NCI-H128 (cell line): ENCODE measurements at regions not wholly inside any gene's neighbourhood (a gene's known extent, or its start where the extent isn't known, plus 50 kb on each side); places are given as distances from the start of the nearest gene placed in this dataset.

Experiments
- DNase-seq: peaks from one replicate; lab custom pipeline; 2025; ENCODE audit not compliant: unreplicated experiment; lab: John Stamatoyannopoulos, UW

DNA sequence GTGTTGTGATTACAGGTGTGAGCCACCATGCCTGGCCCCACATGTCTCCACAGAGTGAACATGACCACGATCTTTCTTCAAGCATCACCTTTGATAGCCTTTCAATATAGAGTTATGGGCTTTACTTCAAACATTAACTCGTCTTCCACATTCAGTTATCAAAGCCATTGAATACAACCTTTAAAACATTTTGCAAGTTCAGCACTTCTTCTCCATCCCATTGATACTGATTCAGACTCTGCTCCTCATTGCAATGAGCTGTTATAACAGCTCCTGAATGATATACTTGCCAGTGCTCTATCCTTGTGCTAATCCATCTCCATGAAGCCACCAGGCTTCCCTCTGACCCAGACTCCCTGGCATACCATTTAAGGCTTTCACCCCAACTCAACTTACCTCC is 223.5 kb upstream of the EEA1 start:
- DNase-seq, result no peak

DNA sequence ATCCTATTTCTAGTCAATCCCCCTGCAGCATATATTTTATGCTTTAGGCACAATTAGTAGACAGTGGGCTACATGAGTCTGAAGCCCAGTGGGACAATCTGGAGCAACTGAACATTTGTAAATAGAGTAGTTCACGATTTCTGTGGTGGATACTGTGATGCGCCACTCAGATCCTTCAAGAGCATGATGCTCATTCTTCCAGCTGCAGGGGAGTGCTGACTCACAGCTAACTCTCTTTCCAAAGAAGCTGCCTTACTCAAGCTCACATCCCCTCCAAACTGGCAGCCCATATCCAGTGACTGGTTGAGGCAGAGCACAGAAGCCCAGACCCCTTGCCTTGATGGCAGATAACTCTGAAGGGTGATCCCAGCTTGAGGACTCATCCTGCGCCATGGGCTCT is 224.2 kb upstream of the EEA1 start:
- DNase-seq, result no peak

DNA sequence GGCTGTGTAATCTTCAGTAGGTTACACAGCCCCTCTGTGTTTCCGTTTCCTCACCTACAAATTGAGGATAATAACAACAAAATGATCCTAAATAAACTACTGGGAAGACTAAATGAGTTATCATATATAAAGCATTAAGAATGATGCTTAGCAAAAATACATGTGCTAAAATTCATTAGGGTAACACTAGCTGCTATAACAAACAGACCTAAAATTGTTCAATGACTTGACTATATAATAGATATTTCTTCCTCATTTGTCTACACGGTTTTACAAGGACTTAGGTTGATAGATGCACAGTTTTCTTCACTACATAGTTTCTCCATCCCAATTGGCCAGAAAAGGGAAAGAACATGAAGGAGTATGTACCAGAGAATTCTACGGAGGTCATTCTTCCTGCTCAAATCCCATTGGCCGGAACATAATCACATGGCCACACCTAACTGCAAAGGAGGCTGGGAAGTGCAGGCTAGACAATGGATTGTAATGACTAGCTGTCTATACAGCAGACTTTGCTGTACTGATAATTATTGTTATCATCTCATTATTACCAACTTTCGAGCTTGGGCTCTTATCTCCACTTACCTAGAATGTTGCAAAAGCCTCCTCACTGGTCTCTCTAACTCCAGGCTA is 223.5 kb upstream of the NUDT4 start:
- DNase-seq, result no peak

DNA sequence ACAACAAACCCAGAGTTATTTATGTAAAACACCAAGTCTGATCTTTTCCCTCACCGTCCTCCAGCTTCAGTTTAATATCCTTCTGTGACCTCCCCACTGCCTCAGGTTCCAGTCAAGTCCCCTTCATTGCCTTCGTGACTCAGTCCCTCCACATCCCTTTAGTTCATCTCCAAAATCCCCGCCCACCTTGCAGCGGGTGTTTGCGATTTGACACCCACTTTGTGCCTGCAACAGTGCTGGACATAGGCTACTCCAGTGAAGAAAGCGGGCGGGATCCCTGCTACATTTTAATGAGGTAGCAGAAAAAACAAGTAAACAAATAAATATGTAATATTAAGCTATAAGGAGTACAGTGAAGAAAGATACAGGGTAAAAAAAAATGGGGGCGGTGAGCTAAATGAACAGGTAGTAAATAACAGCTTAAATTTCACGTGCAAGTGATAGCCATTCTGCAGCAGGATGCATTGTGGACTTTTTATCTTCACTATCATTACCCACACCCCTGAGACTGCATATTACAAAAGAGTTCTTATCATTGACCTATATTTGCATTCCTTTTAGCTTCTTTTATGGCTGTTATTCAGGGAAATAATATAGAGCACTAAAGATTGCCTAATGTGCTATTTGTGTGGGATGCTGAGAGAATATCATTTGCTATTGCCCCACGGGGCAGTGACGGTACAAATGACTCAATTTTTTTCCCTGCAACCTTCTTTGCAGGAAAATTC is 222.8 kb upstream of the NUDT4 start:
- no peak for DNase-seq

DNA sequence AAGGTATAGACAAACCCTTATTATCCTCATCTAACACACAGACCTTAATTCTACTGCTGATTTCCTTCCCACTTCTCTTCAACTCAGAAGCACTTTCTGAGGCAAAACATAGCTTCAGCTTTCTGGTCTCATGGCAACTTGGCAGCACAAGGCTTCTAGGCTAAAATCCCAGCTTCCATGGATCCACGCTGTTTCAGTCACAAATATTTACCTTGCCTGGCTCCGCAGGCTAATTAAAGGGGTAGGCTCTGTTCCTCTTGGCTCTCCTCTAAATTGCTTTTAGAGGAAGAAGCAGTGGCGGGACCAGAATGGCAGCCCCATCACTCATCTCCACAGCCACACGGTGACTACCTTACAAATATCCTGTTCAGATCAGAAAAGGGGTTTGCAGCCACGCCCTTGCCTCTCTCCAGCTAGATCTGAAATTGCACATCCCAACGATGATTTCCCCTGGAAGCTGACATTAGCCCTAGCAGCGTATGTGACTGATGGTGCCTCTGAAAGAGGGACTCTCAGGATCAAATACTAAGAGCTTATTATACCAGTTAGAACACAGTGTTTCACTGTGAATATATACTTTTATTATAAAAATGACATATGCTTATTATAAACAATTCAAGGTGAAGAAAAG is 221.5 kb upstream of the NUDT4 start:
- DNase-seq, result peak; percentile 23

DNA sequence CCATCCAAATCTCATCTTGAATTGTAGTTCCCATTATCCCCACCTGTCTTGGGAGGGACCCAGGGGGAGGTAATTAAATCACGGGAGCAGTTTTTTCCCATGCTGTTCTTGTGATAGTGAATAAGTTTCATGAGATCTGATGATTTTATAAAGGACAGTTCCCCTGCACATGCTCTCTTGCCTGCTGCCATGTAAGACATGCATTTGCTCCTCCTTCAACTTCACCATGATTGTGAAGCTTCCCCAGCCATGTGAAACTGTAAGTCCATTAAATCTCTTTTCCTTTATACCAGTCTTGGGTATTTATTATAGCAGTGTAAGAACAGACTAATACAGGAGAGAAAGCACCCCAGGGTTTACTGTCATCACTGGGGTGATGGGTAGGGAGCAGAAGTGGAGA is 220.4 kb upstream of the NUDT4 start:
- DNase-seq, result no peak

DNA sequence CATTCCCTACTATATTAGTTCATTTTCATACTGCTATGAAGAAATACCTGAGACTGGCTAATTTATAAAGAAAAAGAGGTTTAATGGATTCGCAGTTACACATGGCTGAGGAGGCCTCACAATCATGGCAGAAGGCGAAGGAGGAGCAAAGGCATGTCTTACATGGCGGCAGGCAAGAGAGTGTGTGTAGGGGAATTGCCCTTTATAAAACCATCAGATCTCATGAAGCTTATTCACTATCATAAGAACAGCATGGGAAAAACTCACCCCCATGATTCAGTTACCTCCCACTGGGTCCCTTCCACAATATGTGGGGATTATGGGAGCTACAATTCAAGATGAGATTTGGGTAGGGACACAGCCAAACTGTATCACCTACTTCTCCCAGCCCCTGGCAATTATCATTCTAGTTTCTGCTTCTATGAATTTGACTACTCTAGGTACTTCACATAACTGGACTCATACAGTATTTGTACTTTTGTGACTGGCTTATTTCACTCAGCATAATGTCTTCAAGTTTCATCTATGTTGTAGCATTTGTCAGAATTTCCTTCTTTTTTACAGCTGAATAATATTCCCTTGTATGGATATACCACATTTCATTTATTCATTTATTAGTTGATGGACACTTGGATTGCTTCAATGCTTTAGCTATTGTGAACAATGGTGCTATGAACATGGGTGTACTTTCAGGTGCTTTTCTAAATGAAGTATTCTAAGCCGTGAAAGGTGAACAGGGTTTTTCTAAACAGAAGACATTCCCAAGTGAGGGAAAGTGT is 219.5 kb upstream of the NUDT4 start:
- no peak for DNase-seq

DNA sequence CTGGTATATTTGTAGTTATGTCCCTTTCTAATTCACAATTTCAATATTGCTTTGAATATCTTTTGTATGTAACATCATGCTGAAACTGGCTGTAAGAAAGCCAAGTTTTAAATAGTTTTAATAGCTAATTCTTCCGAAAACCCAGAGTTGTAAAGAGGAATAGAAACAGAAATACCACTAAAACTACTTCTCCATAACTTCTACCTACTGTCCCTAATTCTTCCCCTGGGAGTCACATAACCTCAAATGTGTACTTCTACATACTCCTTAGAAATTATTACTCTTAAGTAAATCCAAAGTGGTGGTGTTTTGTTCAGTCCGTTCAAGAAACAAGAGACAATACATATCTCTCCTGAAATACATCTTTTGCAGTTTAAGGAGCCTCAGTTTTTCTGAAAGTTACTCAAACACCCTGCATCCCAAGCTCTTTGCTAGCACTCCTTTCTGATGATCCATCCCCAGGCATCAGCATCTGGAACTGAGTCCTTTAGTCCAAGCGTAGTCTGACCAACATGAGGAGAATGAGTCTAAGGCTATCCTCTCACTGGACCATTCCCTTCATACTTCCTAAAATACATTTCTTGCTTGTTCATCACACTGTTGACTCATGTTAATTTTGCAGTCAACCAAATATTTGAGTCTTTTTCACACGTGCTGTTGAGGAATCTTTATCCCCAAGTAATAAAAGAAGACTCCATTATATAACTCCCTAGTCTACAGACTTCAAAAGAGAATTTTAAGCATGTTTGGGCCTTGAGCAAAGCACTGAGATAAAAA is 214.3 kb upstream of the NUDT4 start:
- no peak for DNase-seq

DNA sequence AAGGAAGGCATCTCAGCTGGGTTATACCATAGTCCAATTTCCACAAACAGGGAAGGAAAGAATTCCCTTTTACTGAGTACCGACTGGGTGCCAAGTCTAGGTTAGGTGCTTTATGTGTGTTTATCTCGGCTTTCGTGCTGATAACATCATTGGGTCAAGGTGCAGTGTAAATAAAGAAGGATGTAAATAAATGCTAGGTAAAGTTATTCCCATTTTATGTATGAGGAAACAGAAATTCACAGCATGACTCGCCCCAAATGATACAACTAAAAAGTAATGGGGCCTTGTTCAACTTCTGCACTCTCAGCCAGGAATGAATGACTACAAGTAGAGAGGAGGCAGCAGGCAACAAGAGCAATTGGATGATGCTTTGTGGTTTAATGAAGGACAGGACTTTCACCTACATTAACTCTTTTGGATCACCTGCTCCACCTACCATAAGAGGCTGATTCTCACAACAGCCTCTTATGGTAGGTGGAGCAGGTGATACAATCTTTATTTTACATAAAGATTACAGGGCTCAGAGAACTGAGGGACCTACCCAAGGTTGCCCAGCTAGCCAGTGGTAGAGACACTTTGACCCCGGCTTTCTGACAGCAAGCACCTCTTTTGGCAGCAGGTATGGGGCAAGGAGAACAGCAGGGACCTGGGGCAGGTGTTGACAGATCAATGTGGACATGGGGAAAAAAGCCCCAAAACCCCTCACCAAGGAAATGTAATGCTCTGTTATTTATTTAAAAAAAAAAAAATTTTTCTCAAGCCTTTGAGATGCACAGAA is 213.4 kb upstream of the NUDT4 start:
- no peak for DNase-seq

DNA sequence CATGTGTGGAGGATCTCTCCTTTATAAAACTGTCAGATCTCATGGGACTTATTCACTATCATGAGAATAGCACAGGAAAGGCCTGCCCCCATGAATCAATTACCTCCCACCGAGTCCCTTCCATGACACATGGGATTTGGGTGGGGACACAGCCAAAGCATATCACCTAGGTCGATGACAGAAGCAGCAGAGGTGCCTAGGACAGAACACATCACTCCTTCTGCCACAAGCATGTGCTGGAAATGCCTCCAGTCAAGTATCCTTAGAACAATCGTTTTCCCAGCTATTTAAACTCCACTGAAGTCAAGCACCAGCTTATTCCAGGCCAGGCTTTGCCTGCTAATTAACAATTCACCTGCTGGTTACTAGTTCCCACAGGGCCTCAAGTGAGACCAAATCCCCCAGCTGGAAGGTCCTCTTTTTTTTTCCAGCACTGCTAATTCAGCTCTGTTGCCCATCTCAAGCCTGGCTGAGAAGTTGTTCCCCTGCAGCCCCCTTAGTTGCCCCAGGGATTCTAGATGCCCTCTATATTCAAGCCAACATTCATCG is 212.3 kb upstream of the NUDT4 start:
- no peak for DNase-seq

DNA sequence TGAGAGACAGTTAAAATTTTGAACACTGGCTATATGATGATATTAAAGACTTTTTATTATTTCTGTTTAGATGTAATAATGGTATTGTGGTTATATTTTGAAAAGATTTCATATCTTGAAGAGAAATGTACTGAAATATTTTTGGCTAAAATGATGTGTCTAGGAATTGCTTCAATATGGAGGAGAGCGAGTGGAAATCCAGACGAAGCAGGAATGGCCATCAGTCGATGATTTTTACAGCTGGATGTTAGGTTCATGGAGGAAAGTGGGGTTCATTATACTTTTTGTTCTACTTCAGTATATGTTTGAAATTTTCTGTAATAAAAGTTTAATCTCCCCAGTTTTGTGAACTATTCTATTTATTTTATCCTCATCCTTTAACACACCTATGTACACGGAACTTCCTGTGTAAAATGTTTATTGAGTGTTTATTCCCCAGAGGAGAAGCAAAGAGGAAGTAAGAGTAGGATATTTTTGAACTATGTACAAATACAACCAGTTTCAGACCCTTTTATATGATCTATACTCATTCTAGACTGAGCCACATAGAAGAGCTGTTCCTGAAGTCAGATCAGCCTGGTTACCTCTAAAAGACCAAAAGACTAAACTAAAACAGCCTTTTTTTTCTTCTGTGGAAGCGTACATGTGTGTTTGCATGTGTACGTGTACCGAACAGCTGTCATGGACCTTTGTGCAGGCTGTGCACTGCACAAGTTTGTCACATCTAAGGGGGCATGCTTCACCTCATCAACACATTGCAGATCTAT is 211.0 kb upstream of the NUDT4 start:
- DNase-seq, result no peak

DNA sequence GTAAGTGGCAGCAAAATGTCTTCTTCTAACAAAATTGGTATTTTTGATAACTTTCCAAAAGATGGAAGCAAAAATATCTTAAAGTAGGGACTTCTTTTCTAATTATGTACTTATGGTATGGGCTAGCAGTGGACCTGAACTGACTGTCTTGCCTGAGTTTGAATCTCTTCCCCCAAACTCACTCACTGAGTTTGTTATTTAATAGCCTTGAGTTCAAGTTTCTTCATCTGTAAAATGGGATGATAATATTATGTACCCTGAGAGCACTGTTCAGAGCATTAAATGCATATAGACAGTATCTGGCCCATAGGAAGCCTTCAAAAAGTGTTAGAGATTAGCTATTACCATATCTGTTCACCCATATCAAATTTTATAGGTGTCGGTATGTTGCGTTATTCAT is 210.4 kb upstream of the NUDT4 start:
- DNase-seq, result no peak

DNA sequence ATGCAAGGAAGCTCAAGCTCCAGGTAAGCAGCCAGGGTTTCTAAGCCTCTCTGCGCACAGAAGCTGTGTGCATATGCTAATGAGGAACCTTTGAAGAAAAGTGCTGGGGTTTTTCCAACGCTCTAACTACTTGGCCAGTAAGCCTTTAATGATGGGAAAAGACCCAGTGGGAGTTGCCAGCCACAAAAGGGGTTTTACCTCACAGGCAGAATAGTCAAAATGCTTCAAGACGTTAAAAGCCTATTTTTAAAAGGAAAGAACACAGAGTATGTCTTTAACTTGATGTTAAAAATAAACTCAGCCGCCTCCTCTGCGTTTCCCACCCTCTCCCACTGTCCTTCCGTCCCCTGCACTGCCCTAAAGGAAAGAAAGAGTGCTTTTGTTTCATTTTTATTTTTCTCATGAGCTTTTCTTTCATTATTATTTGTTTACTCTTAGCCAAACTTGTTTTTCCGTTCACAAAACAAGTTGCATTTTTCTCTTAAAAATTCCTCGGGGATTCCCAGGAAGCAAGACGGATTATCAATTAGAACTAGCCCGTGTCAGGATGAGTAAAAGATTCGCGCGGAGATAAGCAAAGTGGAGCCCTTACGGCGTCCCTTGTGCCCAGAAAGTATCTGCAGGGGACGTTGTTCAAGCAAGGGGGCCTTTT is 209.8 kb upstream of the NUDT4 start:
- DNase-seq, result no peak

DNA sequence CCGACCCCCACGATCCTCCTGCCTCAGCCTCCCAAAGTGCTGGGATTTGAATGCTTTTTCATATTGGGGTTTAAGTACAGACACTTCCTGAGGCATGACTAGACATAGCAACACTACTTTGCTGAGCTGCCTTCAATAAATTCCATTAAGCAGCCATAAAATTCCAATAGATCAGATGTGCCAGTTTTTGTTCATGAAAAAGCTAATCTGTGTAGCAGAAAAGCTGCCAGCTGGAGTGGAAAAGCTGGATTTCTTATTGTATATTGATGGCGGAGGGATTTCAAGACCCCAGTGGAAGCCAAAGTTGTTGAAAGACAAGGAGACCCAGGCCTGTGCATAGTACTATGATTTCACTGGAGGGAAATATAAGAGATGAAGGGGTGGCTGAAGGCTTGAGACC is 209.0 kb upstream of the NUDT4 start:
- no peak for DNase-seq

DNA sequence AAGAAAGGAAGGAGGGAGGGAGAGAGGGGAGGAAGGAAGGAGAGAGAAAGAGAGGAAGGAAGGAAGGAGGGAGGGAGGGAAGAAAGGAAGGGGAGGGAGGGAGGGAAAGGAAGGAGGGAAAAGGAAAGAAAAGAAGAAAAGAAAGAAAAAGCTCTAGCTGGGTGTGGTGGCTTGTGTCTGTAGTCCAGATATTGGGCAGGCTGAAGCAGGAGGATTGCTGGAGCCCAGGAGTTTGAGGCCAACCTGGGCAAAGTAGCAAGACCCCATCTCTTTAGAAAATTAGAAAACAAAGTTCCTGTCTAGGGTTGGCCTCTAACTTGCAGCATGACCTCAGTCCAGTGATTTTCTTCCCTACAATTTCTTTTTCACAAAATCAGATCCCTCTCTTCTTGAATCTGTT is 208.2 kb upstream of the NUDT4 start:
- DNase-seq, result no peak

DNA sequence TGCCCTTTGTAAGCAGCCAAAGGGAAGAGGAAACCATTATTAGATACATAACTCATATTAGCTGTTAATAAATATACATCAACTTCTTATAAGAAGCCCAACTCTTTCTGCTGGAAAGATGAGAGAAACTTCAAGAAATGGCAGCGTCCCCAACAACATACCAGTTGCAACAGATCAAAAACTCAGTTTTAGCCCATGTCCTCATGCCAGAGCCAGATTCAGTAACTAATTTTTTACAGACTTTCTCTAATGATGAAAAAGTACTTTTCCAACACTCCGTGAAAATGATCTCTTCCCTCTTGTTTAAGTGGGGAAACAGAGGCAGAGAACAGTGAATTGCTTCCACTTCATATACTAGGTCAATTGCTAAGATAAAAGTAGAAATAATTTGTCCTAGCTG is 206.8 kb upstream of the NUDT4 start:
- no peak for DNase-seq

DNA sequence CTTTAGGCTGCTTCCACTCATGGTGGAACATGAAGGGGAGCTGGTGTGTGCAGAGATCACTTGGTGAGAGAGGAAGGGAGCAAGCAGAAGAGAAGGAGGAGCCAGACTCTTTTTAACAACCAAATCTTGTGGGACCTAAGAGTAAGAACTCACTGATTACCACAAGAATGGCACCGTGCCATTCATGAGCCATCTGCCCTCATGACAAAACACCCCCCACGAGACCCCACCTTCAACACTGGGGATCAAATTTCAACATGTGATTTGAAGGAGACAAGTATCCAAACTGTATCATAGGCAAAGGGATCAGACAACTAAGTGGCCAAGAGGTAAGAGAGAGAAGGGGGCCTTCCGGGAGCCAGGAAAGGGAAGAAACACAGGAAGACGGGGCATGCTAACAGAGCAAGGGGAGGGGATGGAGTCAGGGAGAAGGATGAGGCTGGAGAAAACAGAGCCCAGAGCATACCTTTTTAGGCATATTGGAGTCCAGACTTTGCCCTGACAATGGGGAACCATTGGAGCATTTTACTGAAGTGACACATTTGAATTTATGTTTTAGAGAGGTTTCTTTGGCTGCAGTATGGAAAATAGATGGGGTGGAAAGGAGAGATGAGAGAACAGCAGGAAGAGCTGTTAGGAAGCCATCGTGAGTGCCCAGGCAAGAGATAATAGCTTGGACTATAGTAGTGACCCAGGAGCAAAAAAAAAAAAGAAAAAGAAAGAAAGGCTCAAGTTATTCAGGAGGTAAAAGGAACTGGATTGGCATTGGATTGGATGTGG is 204.4 kb upstream of the NUDT4 start:
- DNase-seq, result no peak

DNA sequence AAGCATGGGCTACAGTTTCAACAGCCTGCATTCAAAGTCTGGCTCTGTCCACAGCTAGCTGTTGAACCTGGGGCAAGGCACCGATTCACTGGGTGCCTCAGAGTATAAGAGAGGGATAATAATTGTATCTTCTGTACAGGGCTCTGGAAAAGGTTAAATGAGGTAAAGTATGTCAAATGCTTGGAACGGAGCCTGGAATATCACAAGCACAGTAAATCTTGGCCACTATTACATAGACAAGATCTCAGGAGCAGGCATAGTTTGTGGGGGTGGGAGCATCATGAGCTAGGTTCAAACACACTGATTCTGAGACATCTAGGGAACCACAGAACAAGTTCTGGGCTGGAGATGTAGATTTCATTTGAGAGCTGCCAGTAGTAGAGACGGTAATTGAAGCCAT is 203.7 kb upstream of the NUDT4 start:
- no peak for DNase-seq
